BLaER1 treated with 17β-estradiol and CSF1 and Interleukin-3, amounts not matched to agents 10 nM and 100 nM (cell line): ENCODE measurements at regions not wholly inside any gene's neighbourhood (a gene's known extent, or its start where the extent isn't known, plus 50 kb on each side); places are given as distances from the start of the nearest gene placed in this dataset.

Experiments used
- H3K27ac ChIP-seq, 11 experiments: shearing (Covaris generic); formaldehyde crosslinking; 2 replicates each; pipeline ENCODE4 v1.8.1; 2022
- H3K27me3 ChIP-seq, 11 experiments: shearing (Covaris generic); formaldehyde crosslinking; 2 replicates each; pipeline ENCODE4 v1.8.1; 2022
- H3K36me3 ChIP-seq, 11 experiments: shearing (Covaris generic); formaldehyde crosslinking; 2 replicates each; pipeline ENCODE4 v1.8.1; 2022
- H3K4me1 ChIP-seq, 10 experiments: shearing (Covaris generic); formaldehyde crosslinking; 2 replicates each; pipeline ENCODE4 v1.8.1; 2022
- H3K4me2 ChIP-seq, 11 experiments: shearing (Covaris generic); formaldehyde crosslinking; 2 replicates each; pipeline ENCODE4 v1.8.1; 2022
- H3K4me3 ChIP-seq, 10 experiments: shearing (Covaris generic); formaldehyde crosslinking; 2 replicates each; pipeline ENCODE4 v1.8.1; 2022
- H3K9ac ChIP-seq, 11 experiments: shearing (Covaris generic); formaldehyde crosslinking; 2 replicates each; pipeline ENCODE4 v1.8.1; 2022
- H3K9me3 ChIP-seq, 11 experiments: shearing (Covaris generic); formaldehyde crosslinking; replicated peaks in 1 of 11; 2 replicates each; pipeline ENCODE4 v1.8.1; 2022
- H4K20me1 ChIP-seq, 11 experiments: shearing (Covaris generic); formaldehyde crosslinking; 2 replicates each; pipeline ENCODE4 v1.8.1; 2022
- Cebpa-rat ChIP-seq, 11 experiments: shearing (Covaris generic); IDR thresholded peaks; 2 replicates each; pipeline ENCODE4 v1.8.1; 2022

DNA sequence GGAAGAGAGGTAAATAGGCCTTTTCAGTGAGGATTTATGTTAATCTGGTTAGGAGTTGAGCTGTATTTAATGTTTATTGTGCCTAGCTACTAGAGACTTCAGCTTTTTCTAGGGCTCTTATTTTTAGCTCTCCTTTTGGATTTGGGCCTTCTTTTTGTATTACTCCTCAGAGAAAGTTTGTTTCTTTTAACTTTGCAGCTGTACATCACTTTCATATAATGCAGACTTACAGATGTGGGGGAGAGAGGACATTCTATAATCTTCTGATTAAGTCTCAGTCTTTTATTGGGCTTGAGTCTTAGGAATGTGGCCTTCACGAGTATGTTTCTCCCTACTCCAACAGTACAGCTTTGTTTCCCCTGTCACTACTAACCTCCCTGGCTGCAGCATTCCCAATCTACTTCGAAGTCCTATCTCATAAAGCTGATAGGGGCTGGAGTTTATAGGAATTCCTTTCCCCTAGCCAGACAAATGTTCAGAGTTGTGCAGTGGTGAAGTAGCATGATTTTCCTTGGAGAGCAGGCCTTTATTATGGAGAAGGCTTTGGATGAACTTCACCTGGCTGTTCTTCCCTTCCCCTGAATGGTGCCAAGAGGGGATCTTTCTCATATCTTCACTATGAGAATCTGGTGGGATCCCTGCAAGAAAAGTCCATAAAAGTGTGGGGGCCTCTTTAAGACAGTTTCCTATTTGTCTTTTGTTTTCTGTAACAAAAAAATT lies 82.2 kb upstream of the CBLB start:
- Histone ChIP-seq H3K9ac (no peak overlapping the region), H3K4me1 (peaks cover 0 to 8% (median 0%) of the 10 kb centered on the region in 10 experiments; a peak in 2 of 20 replicates), H3K4me3 (no peak overlapping the region), H3K36me3 (no peaks in the 10 kb centered on the region), H3K9me3 (peaks cover 0 to 5% (median 0%) of the 10 kb centered on the region in 11 experiments; a peak in 1 of 22 replicates), H3K27me3 (no peaks in the 10 kb centered on the region), H3K27ac (no peak overlapping the region), H4K20me1 (no peaks in the 10 kb centered on the region), H3K4me2 (no peak overlapping the region)
- TF ChIP-seq Cebpa-rat (IDR thresholded peaks at IDR 0.05), result no peak

DNA sequence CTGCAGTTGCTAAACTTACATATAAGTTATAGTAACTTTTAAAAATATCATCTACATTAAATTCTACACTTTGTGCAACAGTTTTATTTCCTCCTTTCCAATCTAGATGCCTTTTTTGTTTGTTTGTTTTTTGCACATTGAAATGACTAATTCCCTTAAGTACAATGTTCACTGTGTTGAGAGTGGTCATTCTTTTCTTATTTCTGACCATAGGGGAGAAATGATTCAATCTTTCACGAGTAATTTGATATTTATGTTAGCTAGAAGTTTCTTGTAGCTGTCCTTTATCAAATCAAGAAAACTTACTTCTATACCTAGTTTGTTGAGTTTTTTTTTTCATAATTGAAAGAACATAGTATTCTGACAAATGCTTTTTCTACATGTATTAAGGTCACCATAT lies 85.0 kb upstream of the CBLB start:
- Histone ChIP-seq H3K36me3 (no peaks in the 10 kb centered on the region), H3K4me2 (no peak overlapping the region), H3K27ac (no peak overlapping the region), H4K20me1 (no peaks in the 10 kb centered on the region), H3K9me3 (peaks cover 0 to 5% (median 0%) of the 10 kb centered on the region in 11 experiments; a peak in 1 of 22 replicates), H3K4me3 (no peak overlapping the region), H3K9ac (no peak overlapping the region), H3K4me1 (peaks cover 0 to 14% (median 0%) of the 10 kb centered on the region in 10 experiments; a peak in 2 of 20 replicates), H3K27me3 (no peaks in the 10 kb centered on the region)
- TF ChIP-seq Cebpa-rat (IDR thresholded peaks at IDR 0.05), result no peak

DNA sequence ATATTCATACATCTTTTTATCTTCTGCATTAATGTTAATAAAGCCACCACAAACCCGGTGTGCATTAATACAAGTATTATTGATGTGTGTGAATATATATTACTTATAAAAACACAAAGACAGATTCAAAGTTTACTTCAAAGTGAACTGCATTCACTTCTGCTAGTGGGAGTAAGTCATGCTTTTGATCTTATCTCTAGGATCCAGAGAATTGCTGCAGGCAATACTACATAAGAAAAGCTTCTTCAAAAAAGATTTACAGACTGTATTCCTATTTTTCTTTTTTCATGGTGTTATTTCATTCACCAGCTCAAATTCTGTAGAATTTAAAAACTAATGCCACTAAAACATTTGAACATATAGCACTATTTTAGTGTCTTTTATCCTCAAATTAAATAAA lies 87.5 kb upstream of the CBLB start:
- TF ChIP-seq Cebpa-rat (IDR thresholded peaks at IDR 0.05), result no peak
- no peak overlapping the region for H3K27ac ChIP-seq
- peaks cover 0 to 28% (median 0%) of the 10 kb centered on the region in 10 experiments; a peak in 2 of 20 replicates for H3K4me1 ChIP-seq
- H3K4me3 ChIP-seq, result no peak overlapping the region
- H4K20me1 ChIP-seq, result no peaks in the 10 kb centered on the region
- no peak overlapping the region for H3K4me2 ChIP-seq
- H3K9ac ChIP-seq, result no peak overlapping the region
- peaks cover 0 to 5% (median 0%) of the 10 kb centered on the region in 11 experiments; a peak in 1 of 22 replicates for H3K9me3 ChIP-seq
- H3K27me3 ChIP-seq, result no peaks in the 10 kb centered on the region
- no peaks in the 10 kb centered on the region for H3K36me3 ChIP-seq

DNA sequence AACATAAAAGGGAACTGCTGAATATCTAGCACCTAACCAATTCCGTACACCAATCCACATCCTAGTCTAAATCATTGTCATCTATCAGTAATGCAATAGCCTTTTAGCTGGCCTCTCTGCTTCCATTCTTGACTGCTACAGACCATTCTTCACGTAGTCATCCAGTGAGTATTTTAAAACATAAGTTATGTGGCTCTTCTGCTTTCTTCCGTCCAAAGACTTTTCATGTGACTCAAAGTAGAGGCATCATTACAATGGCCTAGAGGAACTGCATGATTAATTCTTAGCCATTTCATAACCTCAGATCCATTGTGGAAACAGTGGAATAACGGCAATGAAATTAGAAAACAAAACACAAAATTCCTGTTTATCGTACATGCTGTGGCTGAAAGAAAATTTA lies 88.9 kb upstream of the CBLB start:
- Histone ChIP-seq H3K27ac (peak overlapping the region in 1 of 11 experiments; percentile 40; a peak in 1 of 22 replicates), H3K9me3 (no peaks in the 10 kb centered on the region; a peak in 1 of 22 replicates), H3K4me2 (0 out of 22 replicates have a peak overlapping the region, but pooled peaks of 2 of the 11 experiments have one; percentile 5 to 21), H3K27me3 (no peaks in the 10 kb centered on the region), H3K9ac (no peak overlapping the region), H3K36me3 (no peaks in the 10 kb centered on the region), H3K4me1 (peaks cover 0 to 28% (median 0%) of the 10 kb centered on the region in 10 experiments; a peak in 2 of 20 replicates), H3K4me3 (no peak overlapping the region), H4K20me1 (no peaks in the 10 kb centered on the region)
- no peak for TF ChIP-seq Cebpa-rat (IDR thresholded peaks at IDR 0.05)

DNA sequence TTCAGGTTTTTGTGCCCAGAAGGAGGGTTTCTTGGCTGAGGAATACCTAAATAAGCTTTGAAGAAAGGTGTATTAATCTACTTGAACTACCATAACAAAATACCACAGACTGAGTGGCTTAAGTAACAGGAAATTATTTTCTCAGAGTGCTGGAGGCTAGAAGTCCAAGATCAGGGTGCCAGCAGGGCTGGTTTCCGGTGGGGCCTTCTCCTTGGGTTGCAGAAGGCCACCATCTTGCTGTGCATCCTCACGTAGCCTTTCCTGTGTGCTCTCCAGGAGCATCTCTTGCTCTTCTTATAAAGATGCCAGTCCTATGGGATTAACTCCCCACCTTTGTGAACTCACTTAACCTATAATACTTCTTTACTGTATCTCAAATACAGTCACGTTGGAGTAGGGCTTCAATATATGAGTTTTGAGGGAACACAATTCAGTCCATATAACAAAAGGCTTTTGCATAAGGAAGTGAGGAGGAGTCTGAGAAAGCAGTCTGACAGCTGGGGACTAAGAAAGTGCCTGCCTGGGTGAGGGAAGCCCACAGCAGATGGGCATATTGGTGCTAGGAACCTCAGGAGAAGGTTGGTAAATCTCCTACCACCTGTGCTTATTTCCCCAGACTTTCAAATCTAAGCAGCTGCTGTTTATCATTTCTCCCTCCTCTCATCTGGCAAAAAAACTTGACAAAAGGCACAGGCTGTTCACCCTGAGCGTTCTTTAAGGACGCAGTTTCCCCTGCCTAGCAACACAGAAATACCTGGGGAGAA lies 89.6 kb upstream of the CBLB start:
- peak overlapping the region in 1 of 11 experiments; percentile 40; a peak in 1 of 22 replicates for H3K27ac ChIP-seq
- H3K27me3 ChIP-seq, result no peaks in the 10 kb centered on the region
- TF ChIP-seq Cebpa-rat (IDR thresholded peaks at IDR 0.05), result no peak
- peaks cover 0 to 28% (median 0%) of the 10 kb centered on the region in 10 experiments; a peak in 2 of 20 replicates for H3K4me1 ChIP-seq
- no peak overlapping the region for H3K4me3 ChIP-seq
- H3K36me3 ChIP-seq, result no peaks in the 10 kb centered on the region
- H3K9ac ChIP-seq, result no peak overlapping the region
- H3K4me2 ChIP-seq, result peak overlapping the region in 2 of 11 experiments; percentile 5 to 21; a peak in 1 of 22 replicates
- H3K9me3 ChIP-seq, result no peaks in the 10 kb centered on the region
- H4K20me1 ChIP-seq, result no peaks in the 10 kb centered on the region

DNA sequence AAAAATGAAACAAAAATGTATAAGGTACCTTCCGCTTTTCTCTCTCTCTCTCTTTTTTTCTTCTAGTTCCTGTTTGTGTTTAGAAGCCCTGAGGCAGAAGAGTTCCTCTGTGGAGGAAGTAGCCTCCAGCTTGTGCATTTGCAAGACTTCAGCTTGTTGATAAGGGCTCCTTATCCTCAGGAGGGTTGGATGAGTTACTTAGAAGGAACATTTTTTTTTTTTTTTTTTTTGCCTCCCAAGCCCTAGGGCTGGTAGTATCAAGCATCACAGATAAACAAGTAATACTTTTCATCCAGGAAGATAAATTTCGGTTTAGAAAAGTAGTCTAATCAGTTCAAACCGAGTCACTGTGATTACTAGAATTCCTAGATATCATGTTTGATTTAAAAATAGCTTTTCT lies 91.0 kb upstream of the CBLB start:
- H3K4me1 ChIP-seq, result peaks cover 0 to 28% (median 0%) of the 10 kb centered on the region in 10 experiments; a peak in 2 of 20 replicates
- H3K9me3 ChIP-seq, result no peaks in the 10 kb centered on the region
- no peak overlapping the region for H3K27ac ChIP-seq
- no peak overlapping the region for H3K4me2 ChIP-seq
- no peaks in the 10 kb centered on the region for H3K36me3 ChIP-seq
- no peak for TF ChIP-seq Cebpa-rat (IDR thresholded peaks at IDR 0.05)
- no peaks in the 10 kb centered on the region for H4K20me1 ChIP-seq
- H3K27me3 ChIP-seq, result no peaks in the 10 kb centered on the region
- no peak overlapping the region for H3K9ac ChIP-seq
- no peak overlapping the region for H3K4me3 ChIP-seq

DNA sequence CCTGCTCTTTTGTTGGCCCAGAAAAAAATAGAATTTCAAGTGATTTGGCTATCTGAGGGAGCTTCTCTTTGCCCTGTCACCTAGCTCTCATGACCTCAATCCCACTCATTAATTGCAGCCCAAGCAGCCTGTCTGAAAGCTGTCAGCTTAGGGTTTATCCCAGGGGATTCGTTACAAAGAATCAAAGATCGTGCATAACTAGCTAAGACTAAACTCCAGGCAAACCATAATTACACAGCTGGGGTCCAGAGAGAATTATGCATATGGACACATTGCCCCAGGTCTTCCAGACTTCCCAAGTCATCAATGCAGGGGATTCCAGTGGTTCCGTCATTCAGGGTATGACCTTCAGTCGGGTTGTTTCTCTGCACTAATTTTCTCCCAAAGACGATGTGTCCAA lies 91.6 kb upstream of the CBLB start:
- Histone ChIP-seq H3K9me3 (no peaks in the 10 kb centered on the region), H3K36me3 (no peaks in the 10 kb centered on the region), H3K9ac (no peak overlapping the region), H3K4me3 (no peak overlapping the region), H3K4me1 (peaks cover 0 to 28% (median 0%) of the 10 kb centered on the region in 10 experiments; a peak in 2 of 20 replicates), H3K27me3 (no peaks in the 10 kb centered on the region), H3K27ac (no peak overlapping the region), H4K20me1 (no peaks in the 10 kb centered on the region), H3K4me2 (no peak overlapping the region)
- TF ChIP-seq Cebpa-rat (IDR thresholded peaks at IDR 0.05), result no peak

DNA sequence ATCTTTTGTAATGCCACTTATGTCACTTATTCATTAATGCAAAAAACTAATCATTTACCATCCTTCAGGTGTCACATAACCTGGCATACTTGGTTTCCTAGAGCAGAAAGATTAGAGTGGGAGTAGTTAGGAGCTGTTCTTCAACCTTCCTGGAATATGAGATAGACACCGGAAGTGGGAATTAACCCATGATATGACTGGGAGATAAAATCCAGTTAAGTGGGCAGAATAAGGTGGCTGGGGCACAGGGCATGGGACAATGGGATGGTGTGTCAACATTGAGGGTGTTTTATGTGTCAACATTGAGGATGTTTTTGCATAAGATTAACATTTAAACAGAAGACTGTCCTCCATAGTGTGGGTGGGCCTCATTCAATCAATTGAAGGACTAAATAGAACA lies 94.3 kb upstream of the CBLB start:
- no peaks in the 10 kb centered on the region for H3K9me3 ChIP-seq
- H3K36me3 ChIP-seq, result no peaks in the 10 kb centered on the region
- peaks cover 0 to 19% (median 0%) of the 10 kb centered on the region in 10 experiments; a peak in 2 of 20 replicates for H3K4me1 ChIP-seq
- H3K4me2 ChIP-seq, result no peak overlapping the region
- no peaks in the 10 kb centered on the region for H4K20me1 ChIP-seq
- no peak overlapping the region for H3K4me3 ChIP-seq
- H3K9ac ChIP-seq, result no peak overlapping the region
- H3K27ac ChIP-seq, result no peak overlapping the region
- H3K27me3 ChIP-seq, result no peaks in the 10 kb centered on the region
- no peak for TF ChIP-seq Cebpa-rat (IDR thresholded peaks at IDR 0.05)

DNA sequence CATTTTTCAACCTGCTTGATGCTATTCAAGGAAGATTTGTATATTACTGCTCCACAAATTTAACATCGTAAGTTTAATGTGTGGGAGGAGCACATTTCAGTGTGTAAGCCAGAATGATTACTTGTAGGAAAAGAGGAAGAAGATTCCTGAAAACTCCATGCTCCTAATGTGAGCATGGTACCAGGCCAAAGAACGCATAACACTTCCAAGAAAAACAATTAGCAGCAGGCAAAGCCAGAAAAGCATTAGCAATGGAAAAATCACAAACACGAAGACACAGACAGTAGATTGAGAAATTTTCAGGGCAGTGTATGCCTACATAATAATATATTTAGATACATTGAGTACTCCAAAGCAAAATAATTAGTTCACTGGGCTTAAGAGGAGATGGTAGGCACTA lies 96.6 kb upstream of the CBLB start:
- Histone ChIP-seq H3K27ac (no peak overlapping the region), H4K20me1 (no peaks in the 10 kb centered on the region)

More for the DNA sequence above, 96.6 kb upstream of the CBLB start:
- H3K27me3 ChIP-seq, result no peaks in the 10 kb centered on the region
- H3K4me2 ChIP-seq, result no peak overlapping the region
- no peak for TF ChIP-seq Cebpa-rat (IDR thresholded peaks at IDR 0.05)
- no peaks in the 10 kb centered on the region for H3K36me3 ChIP-seq
- H3K9ac ChIP-seq, result no peak overlapping the region
- H3K4me3 ChIP-seq, result no peak overlapping the region
- H3K9me3 ChIP-seq, result peaks cover 0 to 7% (median 4%) of the 10 kb centered on the region in 11 experiments; a peak in 12 of 22 replicates
- H3K4me1 ChIP-seq, result peaks cover 0 to 5% (median 0%) of the 10 kb centered on the region in 10 experiments; a peak in 2 of 20 replicates
